ENCODE measurements at regions not wholly inside any gene's neighbourhood (a gene's known extent, or its start where the extent isn't known, plus 50 kb on each side); places are given as distances from the start of the nearest gene placed in this dataset.

DNA sequence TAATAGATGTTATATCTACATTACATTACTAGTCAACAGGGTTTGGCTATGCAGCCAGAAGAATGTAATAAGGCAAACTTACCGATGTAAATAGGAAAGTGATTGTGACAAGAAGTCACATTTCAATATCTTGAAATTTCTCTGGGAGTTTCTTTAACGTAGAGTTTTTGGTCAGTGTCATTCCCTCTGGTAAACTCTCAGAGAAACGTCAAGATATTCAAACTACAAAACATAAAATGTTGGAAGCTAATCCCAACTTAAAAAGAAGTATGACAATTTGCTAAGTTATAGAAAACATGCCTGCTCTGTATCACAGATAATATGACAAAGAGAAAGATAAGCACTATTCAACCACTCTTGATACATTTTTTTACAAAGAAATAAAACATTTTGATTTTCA, 111.2 kb upstream of the PRICKLE2 start:
- Histone ChIP-seq H3K27me3 (ENCODE audit: control insufficient read depth, low read length) (no peaks in the 10 kb centered on the region), H3K4me2 (ENCODE audit: low read length) (no peak overlapping the region), H3F3A (ENCODE audit: control insufficient read depth, insufficient read depth) (no peaks in the 10 kb centered on the region), H3K27ac (ENCODE audit: low read depth, low read length) (no peak overlapping the region), H3K9me3 (ENCODE audit: control insufficient read depth, insufficient read depth, low read length) (no peaks in the 10 kb centered on the region), H4K20me1 (ENCODE audit: control insufficient read depth, insufficient read depth, low read depth, low read length) (no peaks in the 10 kb centered on the region), H3K79me2 (ENCODE audit: control insufficient read depth, low read length) (no peaks in the 10 kb centered on the region), H3K9me2 (replicated peaks; ENCODE audit: control insufficient read depth, low read length) (no peaks in the 10 kb centered on the region), H3K4me3 (ENCODE audit: low read length) (no peak overlapping the region), H3K36me3 (ENCODE audit: control insufficient read depth, low read length) (no peaks in the 10 kb centered on the region), H3K4me1 (ENCODE audit: control insufficient read depth, low read length) (no peaks in the 10 kb centered on the region)
- TF ChIP-seq, protein P1, sequence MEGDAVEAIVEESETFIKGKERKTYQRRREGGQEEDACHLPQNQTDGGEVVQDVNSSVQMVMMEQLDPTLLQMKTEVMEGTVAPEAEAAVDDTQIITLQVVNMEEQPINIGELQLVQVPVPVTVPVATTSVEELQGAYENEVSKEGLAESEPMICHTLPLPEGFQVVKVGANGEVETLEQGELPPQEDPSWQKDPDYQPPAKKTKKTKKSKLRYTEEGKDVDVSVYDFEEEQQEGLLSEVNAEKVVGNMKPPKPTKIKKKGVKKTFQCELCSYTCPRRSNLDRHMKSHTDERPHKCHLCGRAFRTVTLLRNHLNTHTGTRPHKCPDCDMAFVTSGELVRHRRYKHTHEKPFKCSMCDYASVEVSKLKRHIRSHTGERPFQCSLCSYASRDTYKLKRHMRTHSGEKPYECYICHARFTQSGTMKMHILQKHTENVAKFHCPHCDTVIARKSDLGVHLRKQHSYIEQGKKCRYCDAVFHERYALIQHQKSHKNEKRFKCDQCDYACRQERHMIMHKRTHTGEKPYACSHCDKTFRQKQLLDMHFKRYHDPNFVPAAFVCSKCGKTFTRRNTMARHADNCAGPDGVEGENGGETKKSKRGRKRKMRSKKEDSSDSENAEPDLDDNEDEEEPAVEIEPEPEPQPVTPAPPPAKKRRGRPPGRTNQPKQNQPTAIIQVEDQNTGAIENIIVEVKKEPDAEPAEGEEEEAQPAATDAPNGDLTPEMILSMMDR (IDR thresholded peaks at IDR 0.05; ENCODE audit: low read depth, low read length, poor library complexity, severe bottlenecking): no peak
- no peak for TF ChIP-seq EZH2phosphoT487 (IDR thresholded peaks at IDR 0.05; ENCODE audit: borderline replicate concordance, low read length)

DNA sequence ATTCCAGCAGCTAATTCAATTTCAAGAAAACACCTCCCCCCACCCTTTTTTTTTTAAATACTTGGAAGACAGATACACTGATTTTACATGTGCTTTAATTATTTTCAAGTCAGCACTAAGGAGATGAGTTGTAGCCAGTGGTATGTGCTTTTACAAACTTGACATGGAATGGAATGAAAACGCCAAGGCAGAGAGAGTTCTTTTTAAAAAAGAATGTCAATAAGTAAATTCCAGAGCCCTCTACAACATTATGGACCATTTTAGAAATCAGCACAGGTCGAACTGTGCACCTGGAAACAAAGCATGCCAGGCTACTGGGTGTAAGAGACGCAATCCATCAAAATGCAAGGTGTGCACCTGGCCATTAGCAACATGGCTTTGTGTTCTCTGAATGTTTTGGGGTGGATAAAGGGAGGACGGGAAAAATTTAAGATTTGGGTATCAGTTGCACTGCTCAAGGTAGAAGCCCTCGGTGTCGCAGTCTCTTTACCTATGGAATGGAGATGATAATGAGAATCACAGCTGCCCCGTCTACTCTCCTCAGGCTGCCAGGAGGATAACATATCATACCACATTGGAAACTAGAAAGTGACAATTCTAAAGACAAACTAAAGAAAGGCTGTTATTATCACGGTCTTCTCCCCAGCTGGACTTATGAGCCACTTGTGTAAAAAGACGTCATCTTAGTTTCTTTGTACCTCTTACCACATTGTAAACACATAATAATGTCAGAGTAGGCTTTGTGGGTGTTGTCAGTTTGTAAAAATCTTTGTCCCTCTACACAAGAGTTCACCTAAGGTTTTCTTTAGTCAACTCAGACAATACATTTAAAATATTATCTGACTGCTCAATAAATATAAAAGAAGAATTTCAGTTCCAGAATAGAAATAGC, 107.4 kb upstream of the PRICKLE2 start:
- TF ChIP-seq, protein P1 (IDR thresholded peaks at IDR 0.05; ENCODE audit: low read depth, low read length, poor library complexity, severe bottlenecking): no peak
- TF ChIP-seq EZH2phosphoT487 (IDR thresholded peaks at IDR 0.05; ENCODE audit: borderline replicate concordance, low read length): no peak
- no peaks in the 10 kb centered on the region for H3K79me2 ChIP-seq (ENCODE audit: control insufficient read depth, low read length)
- H3K4me3 ChIP-seq (ENCODE audit: low read length): no peak overlapping the region
- H3F3A ChIP-seq (ENCODE audit: control insufficient read depth, insufficient read depth): no peaks in the 10 kb centered on the region
- no peaks in the 10 kb centered on the region for H3K9me2 ChIP-seq (replicated peaks; ENCODE audit: control insufficient read depth, low read length)
- H3K27ac ChIP-seq (ENCODE audit: low read depth, low read length): no peak overlapping the region
- H4K20me1 ChIP-seq (ENCODE audit: control insufficient read depth, insufficient read depth, low read depth, low read length): no peaks in the 10 kb centered on the region
- H3K27me3 ChIP-seq (ENCODE audit: control insufficient read depth, low read length): no peaks in the 10 kb centered on the region
- H3K9me3 ChIP-seq (ENCODE audit: control insufficient read depth, insufficient read depth, low read length): no peaks in the 10 kb centered on the region
- no peak overlapping the region for H3K4me2 ChIP-seq (ENCODE audit: low read length)
- no peaks in the 10 kb centered on the region for H3K4me1 ChIP-seq (ENCODE audit: control insufficient read depth, low read length)
- H3K36me3 ChIP-seq (ENCODE audit: control insufficient read depth, low read length): no peaks in the 10 kb centered on the region

DNA sequence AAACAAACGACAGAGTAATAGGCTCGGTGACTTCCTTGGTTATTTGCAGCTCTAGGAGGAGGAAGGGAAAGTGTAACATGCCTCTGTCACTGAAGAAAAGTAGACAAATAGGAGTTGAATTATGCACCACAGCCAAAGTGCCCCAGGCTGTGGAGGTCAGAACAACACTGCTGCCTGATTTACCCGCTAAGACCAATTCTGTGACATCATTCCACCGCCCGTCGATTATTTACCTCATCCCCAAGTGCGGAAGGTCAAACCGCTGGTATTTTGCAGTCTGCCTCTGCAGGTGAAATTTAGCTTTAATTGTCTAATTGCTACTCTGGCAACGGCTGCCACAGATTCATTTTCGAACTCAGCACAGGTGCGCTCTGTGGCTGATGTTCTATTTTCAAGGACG, 106.3 kb upstream of the PRICKLE2 start:
- H3K36me3 ChIP-seq (ENCODE audit: control insufficient read depth, low read length): no peaks in the 10 kb centered on the region
- H3K27ac ChIP-seq (ENCODE audit: low read depth, low read length): no peak overlapping the region
- no peaks in the 10 kb centered on the region for H4K20me1 ChIP-seq (ENCODE audit: control insufficient read depth, insufficient read depth, low read depth, low read length)
- no peak overlapping the region for H3K4me3 ChIP-seq (ENCODE audit: low read length)
- no peaks in the 10 kb centered on the region for H3K4me1 ChIP-seq (ENCODE audit: control insufficient read depth, low read length)
- H3K4me2 ChIP-seq (ENCODE audit: low read length): no peak overlapping the region
- no peaks in the 10 kb centered on the region for H3K79me2 ChIP-seq (ENCODE audit: control insufficient read depth, low read length)
- no peaks in the 10 kb centered on the region for H3K9me3 ChIP-seq (ENCODE audit: control insufficient read depth, insufficient read depth, low read length)
- H3K9me2 ChIP-seq (replicated peaks; ENCODE audit: control insufficient read depth, low read length): no peaks in the 10 kb centered on the region
- H3F3A ChIP-seq (ENCODE audit: control insufficient read depth, insufficient read depth): no peaks in the 10 kb centered on the region
- H3K27me3 ChIP-seq (ENCODE audit: control insufficient read depth, low read length): no peaks in the 10 kb centered on the region
- no peak for TF ChIP-seq EZH2phosphoT487 (IDR thresholded peaks at IDR 0.05; ENCODE audit: borderline replicate concordance, low read length)
- TF ChIP-seq, protein P1 (IDR thresholded peaks at IDR 0.05; ENCODE audit: low read depth, low read length, poor library complexity, severe bottlenecking): no peak
